ENCODE measurements at regions not wholly inside any gene's neighbourhood (a gene's known extent, or its start where the extent isn't known, plus 50 kb on each side); places are given as distances from the start of the nearest gene placed in this dataset.
A peak's percentile ranks its signal among the peaks of the same experiment; 100 is the strongest.

- in situ Hi-C loops (cut with MboI; ENCODE audit: low pct_unique_long_range_greater_than_20kb in 2 of 9, low sequenced_read_pairs in 9 of 9, unreplicated experiment in 9 of 9) = no loop called here
- H3K4me3 ChIP-seq = no peak overlapping the region
- ATAC-seq (replicated peaks in 6 of 8) = peak in 1 of 8 experiments; percentile 54
- 10 to 58% (median 40%) methylated on average over 1 to 3 of the region's 7 CpGs; no CpG with 5 or more reads in 7 of the 10 experiments for WGBS, 10 experiments
- no peaks in the 10 kb centered on the region for H3K4me1 ChIP-seq (replicated peaks in 1 of 2)
- no peak overlapping the region for H3K27ac ChIP-seq
Measured at GRCh38 chrX:68588602-68589371, 58.7 kb upstream of the STARD8 start.

- no peaks in the 10 kb centered on the region for H3K4me1 ChIP-seq (replicated peaks in 1 of 2)
- ATAC-seq (replicated peaks in 6 of 8) = no peak
- H3K4me3 ChIP-seq = no peak overlapping the region
- in situ Hi-C loops (cut with MboI; ENCODE audit: low pct_unique_long_range_greater_than_20kb in 2 of 9, low sequenced_read_pairs in 9 of 9, unreplicated experiment in 9 of 9) = no loop called here
- H3K27ac ChIP-seq = no peak overlapping the region
Measured at GRCh38 chrX:68589372-68589753, 58.1 kb upstream of the STARD8 start.

- ATAC-seq (replicated peaks in 6 of 8) = no peak
- no peak overlapping the region for H3K4me3 ChIP-seq
- WGBS, 10 experiments = 0 to 100% (median 72%) methylated on average over 1 to 4 of the region's 4 CpGs; no CpG with 5 or more reads in 1 of the 10 experiments
- in situ Hi-C loops (cut with MboI; ENCODE audit: low pct_unique_long_range_greater_than_20kb in 2 of 9, low sequenced_read_pairs in 9 of 9, unreplicated experiment in 9 of 9) = no loop called here
- H3K4me1 ChIP-seq (replicated peaks in 1 of 2) = no peaks in the 10 kb centered on the region
- no peak overlapping the region for H3K27ac ChIP-seq
Measured at GRCh38 chrX:68594769-68595168, 52.7 kb upstream of the STARD8 start.

GRCh38 chrX:68596871-68597270, 50.6 kb upstream of the STARD8 start:
- Histone ChIP-seq H3K27ac (no peak overlapping the region), H3K4me3 (no peak overlapping the region), H3K4me1 (replicated peaks in 1 of 2) (no peaks in the 10 kb centered on the region)
- in situ Hi-C loops (cut with MboI; ENCODE audit: low pct_unique_long_range_greater_than_20kb in 2 of 9, low sequenced_read_pairs in 9 of 9, unreplicated experiment in 9 of 9) = no loop called here
- 0 to 100% (median 88%) methylated on average over 1 to 3 of the region's 3 CpGs; no CpG with 5 or more reads in 5 of the 10 experiments for WGBS, 10 experiments
- ATAC-seq (replicated peaks in 6 of 8) = no peak
